Kidney epithelial cell (primary cell): ENCODE measurements at regions not wholly inside any gene's neighbourhood (a gene's known extent, or its start where the extent isn't known, plus 50 kb on each side); places are given as distances from the start of the nearest gene placed in this dataset.
"Not testable (repeated sequence)": the region's sequence is repeated elsewhere in the genome, so short reads cannot be mapped to it uniquely, and the experiment has no call there.

ENCODE experiments used
- DNase-seq: peaks from one replicate; pipeline ENCODE4 v3.0.0-alpha.2; 2010; ENCODE audit warnings: low read depth
- H3K27me3 ChIP-seq: 2 replicates; pipeline ENCODE4 v1.6.0; 2011; ENCODE audit warnings: low read length; ENCODE audit not compliant: control insufficient read depth, insufficient read depth
- H3K36me3 ChIP-seq: 2 replicates; pipeline ENCODE4 v1.5.1; 2011; ENCODE audit warnings: low read length; ENCODE audit not compliant: control insufficient read depth, insufficient read depth
- H3K4me3 ChIP-seq: 2 replicates; pipeline ENCODE4 v1.5.1; 2011; ENCODE audit warnings: low read depth, mild to moderate bottlenecking, control low read depth, low read length
- TF ChIP-seq, protein P1 (sequence below): IDR thresholded peaks from 2 replicates; pipeline ENCODE4 v1.5.1; 2011; ENCODE audit warnings: mild to moderate bottlenecking, moderate library complexity, low read length, control low read depth, inconsistent platforms; ENCODE audit not compliant: insufficient read depth, poor library complexity, severe bottlenecking

DNA sequence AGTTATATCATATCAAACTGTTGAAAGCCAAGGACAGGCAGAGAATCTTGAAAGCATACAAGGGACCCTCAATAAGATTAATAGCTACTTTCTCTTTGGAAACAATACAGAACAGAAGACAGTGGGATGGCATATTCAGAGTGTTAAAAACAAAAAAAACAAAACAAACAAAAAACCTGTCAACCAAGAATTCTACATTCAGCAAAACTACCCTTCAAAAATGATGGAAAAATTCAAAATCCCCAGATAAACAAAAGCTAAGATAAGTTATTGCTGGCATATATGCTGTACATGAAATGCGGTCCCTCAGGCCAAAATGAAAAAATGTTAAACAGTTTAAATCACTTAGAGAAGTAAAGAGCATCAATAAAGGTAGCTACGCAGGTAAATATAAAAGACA, 425.1 kb downstream of the ACTL7B start:
- no peak for DNase-seq
- Histone ChIP-seq H3K27me3 (no peaks in the 10 kb centered on the region), H3K4me3 (no peak overlapping the region), H3K36me3 (no peaks in the 10 kb centered on the region)
- TF ChIP-seq, protein P1, sequence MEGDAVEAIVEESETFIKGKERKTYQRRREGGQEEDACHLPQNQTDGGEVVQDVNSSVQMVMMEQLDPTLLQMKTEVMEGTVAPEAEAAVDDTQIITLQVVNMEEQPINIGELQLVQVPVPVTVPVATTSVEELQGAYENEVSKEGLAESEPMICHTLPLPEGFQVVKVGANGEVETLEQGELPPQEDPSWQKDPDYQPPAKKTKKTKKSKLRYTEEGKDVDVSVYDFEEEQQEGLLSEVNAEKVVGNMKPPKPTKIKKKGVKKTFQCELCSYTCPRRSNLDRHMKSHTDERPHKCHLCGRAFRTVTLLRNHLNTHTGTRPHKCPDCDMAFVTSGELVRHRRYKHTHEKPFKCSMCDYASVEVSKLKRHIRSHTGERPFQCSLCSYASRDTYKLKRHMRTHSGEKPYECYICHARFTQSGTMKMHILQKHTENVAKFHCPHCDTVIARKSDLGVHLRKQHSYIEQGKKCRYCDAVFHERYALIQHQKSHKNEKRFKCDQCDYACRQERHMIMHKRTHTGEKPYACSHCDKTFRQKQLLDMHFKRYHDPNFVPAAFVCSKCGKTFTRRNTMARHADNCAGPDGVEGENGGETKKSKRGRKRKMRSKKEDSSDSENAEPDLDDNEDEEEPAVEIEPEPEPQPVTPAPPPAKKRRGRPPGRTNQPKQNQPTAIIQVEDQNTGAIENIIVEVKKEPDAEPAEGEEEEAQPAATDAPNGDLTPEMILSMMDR = no peak

DNA sequence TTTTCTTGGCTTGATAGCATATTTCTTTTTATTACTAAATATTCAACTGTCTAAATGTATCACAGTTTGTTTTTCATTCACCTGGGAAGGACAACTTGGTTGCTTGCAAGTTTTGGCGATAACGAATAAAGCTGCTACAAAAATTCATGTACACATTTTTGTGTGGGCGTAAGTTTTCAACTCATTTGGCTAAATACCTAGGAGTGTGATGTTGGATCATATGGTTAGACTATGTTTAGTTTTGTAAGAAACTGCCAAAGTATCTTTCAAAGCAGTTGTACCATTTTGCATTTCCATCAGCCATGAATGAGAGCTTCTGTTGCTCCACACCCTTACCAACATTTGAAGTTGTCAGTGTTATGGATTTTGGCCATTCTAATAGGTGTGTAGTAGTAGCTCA, 428.0 kb downstream of the ACTL7B start:
- no peaks in the 10 kb centered on the region for H3K36me3 ChIP-seq
- TF ChIP-seq, protein P1 = no peak
- no peak for DNase-seq
- no peak overlapping the region for H3K4me3 ChIP-seq
- no peaks in the 10 kb centered on the region for H3K27me3 ChIP-seq

- not testable (repeated sequence) for H3K27me3 ChIP-seq, H3K36me3 ChIP-seq, H3K4me3 ChIP-seq, DNase-seq
These were observed 429.3 kb downstream of the ACTL7B start for GRCh38 chr9:108426421-108426940.

DNA sequence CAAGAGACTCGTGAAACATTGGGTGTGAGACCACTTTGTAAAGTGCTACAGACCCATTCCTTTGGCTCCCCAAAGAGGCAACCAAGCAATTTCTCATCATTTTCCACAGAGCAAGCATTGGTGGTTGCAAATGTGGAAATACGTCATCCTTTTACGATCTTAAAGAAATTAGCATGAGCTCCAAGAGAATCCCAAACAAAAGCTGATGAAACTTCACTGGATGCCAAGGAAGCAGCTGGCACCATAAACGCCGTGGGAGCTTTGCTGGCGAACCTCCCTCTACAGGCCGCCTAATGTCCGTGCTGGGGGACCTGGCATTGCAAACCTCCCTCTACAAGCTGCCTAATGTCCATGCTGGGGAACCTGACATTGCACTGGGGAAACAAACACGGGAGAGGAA, 432.4 kb downstream of the ACTL7B start:
- Histone ChIP-seq H3K4me3 (no peak overlapping the region), H3K27me3 (no peaks in the 10 kb centered on the region), H3K36me3 (no peaks in the 10 kb centered on the region)
- DNase-seq = no peak
- TF ChIP-seq, protein P1 = no peak

DNA sequence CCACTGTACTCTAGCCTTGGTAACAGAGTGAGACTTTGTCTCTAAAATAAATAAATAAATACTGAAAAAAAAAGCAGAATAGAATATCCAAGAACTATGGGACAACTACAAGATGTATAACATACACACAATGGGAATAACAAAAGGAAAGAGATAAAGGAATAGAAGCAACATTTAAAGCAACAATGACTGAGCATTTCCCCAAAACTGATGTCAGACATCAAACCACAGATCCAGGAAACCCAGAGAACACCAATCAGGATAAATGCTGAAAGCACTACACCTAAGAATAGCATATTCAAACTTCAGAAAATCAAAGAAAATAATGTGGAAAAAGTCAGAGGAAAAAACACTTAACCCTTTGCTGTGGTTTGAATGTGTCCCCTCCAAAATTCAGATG, 436.4 kb downstream of the ACTL7B start:
- Histone ChIP-seq H3K4me3 (no peak overlapping the region), H3K36me3 (no peaks in the 10 kb centered on the region), H3K27me3 (no peaks in the 10 kb centered on the region)
- DNase-seq = no peak
- TF ChIP-seq, protein P1 = no peak

GRCh38 chr9:108417726-108418125, 438.1 kb downstream of the ACTL7B start:
- TF ChIP-seq, protein P1 = no peak
- no peaks in the 10 kb centered on the region for H3K27me3 ChIP-seq
- no peaks in the 10 kb centered on the region for H3K36me3 ChIP-seq
- DNase-seq = no peak
- H3K4me3 ChIP-seq = no peak overlapping the region
